NOMO-1 treated with dmso at 0.1 percent for 144 hours (cell line): ENCODE measurements at regions not wholly inside any gene's neighbourhood (a gene's known extent, or its start where the extent isn't known, plus 50 kb on each side); places are given as distances from the start of the nearest gene placed in this dataset.
"Not testable (repeated sequence)": the region's sequence is repeated elsewhere in the genome, so short reads cannot be mapped to it uniquely, and the experiment has no call there.

Source experiments
- DNase-seq: peaks from one replicate; lab custom pipeline; 2025; ENCODE audit not compliant: unreplicated experiment; lab: John Stamatoyannopoulos, UW

DNA sequence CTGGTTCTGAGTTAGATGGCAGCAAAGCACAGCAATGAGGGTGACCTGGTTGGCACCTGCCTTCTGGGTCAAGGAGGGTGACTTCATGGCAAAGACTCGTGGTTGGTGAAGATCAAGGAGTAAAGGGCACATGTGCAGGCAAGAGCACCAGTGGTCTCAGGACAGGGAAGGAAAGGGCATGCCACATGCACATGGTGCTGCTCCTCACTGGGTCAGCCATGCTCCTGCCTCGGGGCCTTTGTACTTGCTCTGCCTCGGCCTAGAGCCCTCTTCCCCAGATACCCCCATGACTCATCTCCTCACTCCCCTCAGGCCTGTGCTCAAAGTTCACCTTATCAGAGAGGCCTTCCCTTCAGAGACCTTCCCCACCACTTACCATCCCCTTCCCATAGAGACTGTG is 106.7 kb upstream of the KDM7A start:
- DNase-seq, result no peak

GRCh38 chr7:140281960-140282359 is 105.2 kb upstream of the KDM7A start:
- DNase-seq, result no peak

DNA sequence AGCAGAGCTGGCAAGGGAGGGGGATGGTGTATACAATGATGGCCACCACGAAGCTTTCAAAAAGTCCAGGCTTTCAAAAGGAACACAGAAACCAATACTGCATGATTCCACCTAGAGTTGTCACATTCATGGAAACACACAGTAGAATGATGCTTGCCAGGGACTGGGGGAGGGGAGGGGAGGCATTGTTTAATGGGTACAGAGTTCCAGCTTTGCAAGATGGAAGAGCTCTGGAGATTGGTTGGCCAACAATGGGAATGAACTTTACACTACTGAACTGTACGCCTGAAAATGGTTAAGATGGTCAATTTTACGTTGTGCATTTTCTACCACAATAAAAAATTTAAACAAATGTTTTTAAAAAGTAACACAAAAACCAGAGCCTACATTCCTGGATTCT is 104.5 kb upstream of the KDM7A start:
- no peak for DNase-seq

- no peak for DNase-seq
Measured at GRCh38 chr7:140276001-140276400, 99.2 kb upstream of the KDM7A start.

DNA sequence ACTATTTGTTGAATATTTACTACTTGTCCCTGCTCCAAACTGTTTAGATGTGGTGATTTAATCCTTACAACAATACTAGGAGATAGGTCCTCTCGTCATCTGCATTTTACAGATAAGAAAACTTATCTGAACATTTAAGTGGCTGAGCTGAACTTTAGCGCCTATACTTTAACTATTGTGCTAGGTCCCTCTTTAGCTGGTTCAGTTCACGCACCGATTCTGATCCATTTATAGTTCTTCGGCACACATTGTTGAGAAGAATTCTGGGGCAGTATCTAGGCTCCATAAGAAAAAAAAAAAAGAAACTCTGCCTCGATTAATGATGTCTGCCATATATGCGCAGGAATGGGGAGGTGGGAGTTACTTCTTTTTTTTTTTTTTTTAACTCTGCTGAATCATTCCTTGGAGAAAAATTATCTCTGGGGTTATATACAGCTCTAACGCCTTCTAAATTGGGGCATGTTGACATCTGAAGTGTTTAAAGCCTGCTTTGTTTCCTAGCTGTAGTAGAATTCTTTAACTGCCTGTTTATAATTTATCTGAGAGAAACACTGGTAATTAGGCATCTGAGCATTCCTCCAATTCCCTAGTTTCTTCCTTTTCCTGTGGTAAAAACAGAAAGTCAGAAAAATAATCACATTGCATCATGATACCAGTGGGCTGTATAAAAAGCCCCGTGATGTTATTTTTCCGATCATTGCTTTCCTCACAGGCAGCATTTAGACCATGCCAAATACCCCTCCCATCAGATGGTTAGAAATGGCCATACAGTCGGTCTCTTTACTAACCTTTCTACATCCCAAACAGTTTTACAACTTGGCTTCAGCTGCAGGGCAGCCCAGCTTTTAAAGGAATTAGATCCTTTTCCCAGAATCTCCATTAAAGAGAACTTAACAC is 98.5 kb upstream of the KDM7A start:
- DNase-seq, result no peak

GRCh38 chr7:140273417-140273816 is 96.6 kb upstream of the KDM7A start:
- no peak for DNase-seq

DNA sequence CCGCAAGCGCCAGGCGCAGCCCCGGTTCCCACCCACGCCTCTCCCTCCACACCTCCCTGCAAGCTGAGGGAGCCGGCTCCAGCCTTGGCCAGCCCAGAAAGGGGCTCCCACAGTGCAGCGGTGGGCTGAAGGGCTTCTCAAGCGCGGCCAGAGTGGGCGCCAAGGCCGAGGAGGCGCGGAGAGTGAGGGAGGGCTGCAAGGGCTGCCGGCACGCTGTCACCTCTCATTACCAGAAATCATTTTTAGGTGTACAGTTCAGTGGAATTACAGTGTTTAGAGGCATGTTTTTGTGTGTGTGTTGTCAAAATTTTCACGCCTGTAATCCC is 94.8 kb upstream of the KDM7A start:
- not testable (repeated sequence) for DNase-seq

- DNase-seq, result no peak
Measured at GRCh38 chr7:140269004-140269638, 92.3 kb upstream of the KDM7A start.

DNA sequence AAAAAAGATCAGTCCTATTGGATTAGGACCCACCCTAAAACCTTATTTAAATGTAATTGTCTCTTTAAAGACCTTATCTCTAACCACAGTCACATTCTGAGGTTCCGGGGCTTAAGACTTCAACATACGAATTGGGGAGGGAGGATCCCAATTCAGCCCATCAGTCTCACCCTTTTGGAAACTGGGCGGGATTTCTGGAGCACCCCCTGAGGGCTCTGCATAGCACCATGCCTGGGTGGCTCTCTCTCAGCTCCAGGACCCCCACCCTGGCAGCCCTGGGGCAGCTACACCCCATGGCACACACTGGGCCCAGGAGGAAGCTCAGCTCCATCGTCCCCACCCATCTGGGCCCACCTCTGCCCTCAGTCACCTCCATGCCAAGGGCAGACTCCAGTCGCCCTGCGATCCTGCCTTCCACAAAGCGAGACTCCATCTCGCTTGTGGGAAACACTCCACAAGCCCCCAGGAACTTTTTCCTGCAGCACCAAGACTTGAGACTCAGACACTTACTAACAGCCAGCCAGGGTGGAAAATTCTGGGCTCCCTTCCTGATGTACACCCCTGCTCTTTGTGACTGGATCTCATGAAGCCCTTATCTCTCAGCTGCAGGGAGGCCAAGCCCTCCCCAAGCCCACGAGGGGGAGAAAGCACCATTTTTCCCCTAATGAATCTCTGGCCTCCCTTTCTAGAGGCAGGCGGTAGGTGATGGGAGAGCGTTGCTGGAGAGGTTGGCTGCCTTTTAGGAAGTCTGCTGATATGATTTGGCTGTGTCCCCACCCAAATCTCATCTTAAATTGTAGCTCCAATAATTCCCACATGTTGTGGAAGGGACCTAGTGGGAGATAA is 90.8 kb upstream of the KDM7A start:
- no peak for DNase-seq

GRCh38 chr7:140263277-140263676 is 86.5 kb upstream of the KDM7A start:
- peak; percentile 18 for DNase-seq

GRCh38 chr7:140262242-140262903 is 85.6 kb upstream of the KDM7A start:
- no peak for DNase-seq

GRCh38 chr7:140261522-140261921 is 84.7 kb upstream of the KDM7A start:
- DNase-seq, result no peak

- DNase-seq, result no peak
Measured at GRCh38 chr7:140261105-140261486, 84.3 kb upstream of the KDM7A start.

DNA sequence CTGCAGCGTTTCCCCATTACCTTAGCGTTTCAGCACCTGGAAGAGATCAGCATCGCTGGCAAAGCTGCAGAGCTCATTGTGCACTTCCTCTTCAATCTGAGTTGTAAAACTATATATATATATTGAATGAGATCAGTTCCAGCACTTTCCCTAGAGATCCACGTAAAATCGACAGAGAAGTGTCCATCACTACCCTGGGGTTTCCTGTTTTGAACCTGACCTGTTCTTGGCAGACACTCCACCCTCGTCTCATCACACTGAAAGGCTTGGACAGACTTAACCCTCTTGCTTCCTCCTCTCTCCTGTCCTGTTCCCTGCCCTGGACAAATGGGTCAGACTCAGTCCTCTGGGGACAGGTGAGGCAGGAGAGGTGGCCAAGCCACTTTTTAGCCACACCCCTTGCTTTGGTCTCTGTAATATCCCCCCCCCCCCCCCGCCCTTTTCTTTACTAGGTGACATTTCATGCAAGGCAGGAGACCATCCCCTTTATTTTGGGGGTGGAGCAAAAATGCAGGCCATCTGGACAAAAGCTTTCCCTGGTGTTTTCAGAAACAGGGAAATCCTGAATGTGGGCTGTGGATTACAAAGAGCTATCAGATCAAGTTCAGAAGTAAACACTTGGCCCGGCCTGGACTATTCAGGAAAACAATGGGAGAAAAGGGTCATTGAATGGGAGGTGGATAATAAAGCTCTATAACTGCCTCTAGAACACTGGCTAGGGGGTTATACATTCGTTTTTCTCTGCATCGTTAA is 83.7 kb upstream of the KDM7A start:
- no peak for DNase-seq

- DNase-seq, result not testable (repeated sequence)
Measured at GRCh38 chr7:140257278-140257677, 80.5 kb upstream of the KDM7A start.

- DNase-seq, result not testable (repeated sequence)
Measured at GRCh38 chr7:140254976-140255375, 78.2 kb upstream of the KDM7A start.

DNA sequence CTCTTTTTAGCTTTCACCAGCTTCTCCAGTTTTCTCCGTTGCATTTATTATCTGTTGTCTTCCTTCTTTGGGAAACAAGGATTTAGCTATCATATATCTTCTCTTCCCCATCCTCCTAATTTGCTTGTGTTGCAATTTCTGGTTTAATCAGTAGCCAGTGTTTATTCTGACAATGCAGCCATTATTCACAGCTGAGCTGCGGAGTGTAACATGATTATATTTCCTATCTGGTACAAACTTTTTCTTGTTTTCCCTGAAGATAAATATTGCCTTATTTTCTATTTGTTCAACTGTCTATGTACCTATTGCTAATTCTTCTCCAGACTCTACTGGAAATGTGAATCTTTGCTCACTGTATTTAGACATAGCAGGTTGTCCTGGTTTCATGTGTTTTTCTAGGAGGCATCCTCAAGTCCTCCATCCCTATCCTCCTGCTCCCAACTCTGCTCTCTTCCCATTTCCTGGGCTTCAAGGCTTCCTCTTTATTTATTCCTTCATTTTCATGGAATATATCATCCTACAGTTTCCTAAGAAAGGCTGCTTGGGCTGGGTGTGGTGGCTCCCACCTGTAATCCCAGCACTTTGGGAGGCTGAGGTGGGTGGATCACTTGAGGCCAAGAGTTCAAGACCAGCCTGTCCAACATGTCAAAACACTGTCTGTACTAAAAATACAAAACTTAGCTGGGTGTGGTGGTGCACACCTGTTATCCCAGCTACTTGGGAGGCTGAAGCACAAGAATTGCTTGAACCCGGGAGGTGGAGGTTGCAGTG is 72.4 kb upstream of the KDM7A start:
- DNase-seq, result no peak

GRCh38 chr7:140247559-140247958 is 70.8 kb upstream of the KDM7A start:
- no peak for DNase-seq

- DNase-seq, result no peak
Measured at GRCh38 chr7:140245611-140246105, 68.9 kb upstream of the KDM7A start.
